ENCODE measurements at regions not wholly inside any gene's neighbourhood (a gene's known extent, or its start where the extent isn't known, plus 50 kb on each side); places are given as distances from the start of the nearest gene placed in this dataset.
A peak's percentile ranks its signal among the peaks of the same experiment; 100 is the strongest.

DNA sequence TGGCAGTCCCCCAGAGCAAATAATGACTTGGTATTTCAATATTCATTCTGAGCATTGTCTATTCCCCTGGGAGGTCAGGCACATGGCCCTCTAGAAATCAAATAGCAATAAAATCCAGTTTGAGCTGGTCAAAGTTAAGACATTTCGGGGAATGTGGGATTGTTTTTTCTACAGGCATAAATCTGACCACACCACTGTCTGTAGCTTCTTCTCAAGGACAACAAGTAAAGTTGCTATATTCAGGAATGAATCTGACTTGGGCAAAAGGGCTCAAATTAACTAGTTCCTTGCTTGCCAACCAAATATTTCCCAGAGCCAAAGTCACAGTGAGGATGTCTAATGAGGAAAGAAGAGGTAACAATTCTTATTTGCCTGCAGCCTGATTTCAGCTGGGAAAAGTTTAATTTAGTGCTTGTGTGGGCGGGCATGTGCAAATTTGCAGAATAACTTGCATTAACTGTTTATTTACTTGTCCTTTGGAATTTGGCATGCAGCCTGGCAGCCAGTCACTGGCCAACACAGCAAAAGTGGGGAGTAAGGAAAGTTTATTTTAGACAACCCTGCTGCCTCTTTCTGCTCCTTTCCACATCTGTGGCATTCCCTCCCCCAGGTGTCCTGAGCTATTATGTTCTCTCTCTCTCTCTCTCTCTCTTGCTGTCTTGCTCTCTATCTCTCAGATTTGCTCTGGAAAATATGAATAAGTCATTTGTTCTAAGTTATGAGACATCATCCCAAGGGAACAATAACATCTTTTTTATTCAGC lies 51.2 kb upstream of the ARHGAP20 start:
- no peak overlapping the region for H3K4me3 Mint-ChIP-seq (ENCODE audit: unreplicated experiment)
- no peaks in the 10 kb centered on the region for H3K9me3 Mint-ChIP-seq (ENCODE audit: unreplicated experiment)
- H3K27ac Mint-ChIP-seq (ENCODE audit: unreplicated experiment): peak overlapping the region; percentile 79
- peaks cover 2% of the 10 kb centered on the region for H3K27me3 Mint-ChIP-seq (ENCODE audit: unreplicated experiment)
- H3K36me3 Mint-ChIP-seq (ENCODE audit: unreplicated experiment): no peaks in the 10 kb centered on the region
- TF ChIP-seq, protein P1, sequence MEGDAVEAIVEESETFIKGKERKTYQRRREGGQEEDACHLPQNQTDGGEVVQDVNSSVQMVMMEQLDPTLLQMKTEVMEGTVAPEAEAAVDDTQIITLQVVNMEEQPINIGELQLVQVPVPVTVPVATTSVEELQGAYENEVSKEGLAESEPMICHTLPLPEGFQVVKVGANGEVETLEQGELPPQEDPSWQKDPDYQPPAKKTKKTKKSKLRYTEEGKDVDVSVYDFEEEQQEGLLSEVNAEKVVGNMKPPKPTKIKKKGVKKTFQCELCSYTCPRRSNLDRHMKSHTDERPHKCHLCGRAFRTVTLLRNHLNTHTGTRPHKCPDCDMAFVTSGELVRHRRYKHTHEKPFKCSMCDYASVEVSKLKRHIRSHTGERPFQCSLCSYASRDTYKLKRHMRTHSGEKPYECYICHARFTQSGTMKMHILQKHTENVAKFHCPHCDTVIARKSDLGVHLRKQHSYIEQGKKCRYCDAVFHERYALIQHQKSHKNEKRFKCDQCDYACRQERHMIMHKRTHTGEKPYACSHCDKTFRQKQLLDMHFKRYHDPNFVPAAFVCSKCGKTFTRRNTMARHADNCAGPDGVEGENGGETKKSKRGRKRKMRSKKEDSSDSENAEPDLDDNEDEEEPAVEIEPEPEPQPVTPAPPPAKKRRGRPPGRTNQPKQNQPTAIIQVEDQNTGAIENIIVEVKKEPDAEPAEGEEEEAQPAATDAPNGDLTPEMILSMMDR (IDR thresholded peaks at IDR 0.05): no peak
- peaks cover 31% of the 10 kb centered on the region for H3K4me1 Mint-ChIP-seq (ENCODE audit: unreplicated experiment)
- DNase-seq (ENCODE audit: extremely low spot score, unreplicated experiment): no peak

DNA sequence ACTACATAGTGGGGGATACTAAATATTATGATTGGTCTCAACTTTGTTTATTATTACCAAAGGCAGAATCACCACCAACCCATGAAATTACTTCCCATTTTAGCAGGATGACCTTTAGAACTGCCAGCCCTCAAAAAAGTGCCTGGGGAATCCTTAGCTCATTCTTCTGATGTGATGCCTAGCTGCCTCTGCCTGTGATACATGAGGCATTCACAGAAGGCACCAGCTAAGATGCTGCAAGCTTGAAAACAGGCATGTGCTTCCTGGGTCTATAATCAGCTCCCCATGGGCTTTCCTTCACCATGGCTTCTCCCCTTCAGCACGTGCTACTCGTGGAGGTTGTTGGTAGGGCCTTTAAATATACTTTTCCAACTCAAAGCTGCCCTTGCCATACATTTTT lies 50.4 kb upstream of the ARHGAP20 start:
- Mint-ChIP-seq H3K4me3 (ENCODE audit: unreplicated experiment) (no peak overlapping the region), H3K27ac (ENCODE audit: unreplicated experiment) (peak overlapping the region; percentile 79), H3K27me3 (ENCODE audit: unreplicated experiment) (peaks cover 4% of the 10 kb centered on the region), H3K36me3 (ENCODE audit: unreplicated experiment) (no peaks in the 10 kb centered on the region), H3K9me3 (ENCODE audit: unreplicated experiment) (no peaks in the 10 kb centered on the region), H3K4me1 (ENCODE audit: unreplicated experiment) (peaks cover 31% of the 10 kb centered on the region)
- no peak for DNase-seq (ENCODE audit: extremely low spot score, unreplicated experiment)
- TF ChIP-seq, protein P1 (IDR thresholded peaks at IDR 0.05): no peak
